Liver (tissue), 8 donors: ENCODE measurements at regions not wholly inside any gene's neighbourhood (a gene's known extent, or its start where the extent isn't known, plus 50 kb on each side); places are given as distances from the start of the nearest gene placed in this dataset.

Experiments
- DNase-seq: peaks from one replicate; pipeline ENCODE4 v3.0.0-alpha.2; 2017; ENCODE audit warnings: low spot score
- H3K27ac ChIP-seq, 2 donors: one replicate each; pipeline ENCODE4 v1.7.0; 2013; ENCODE audit warnings: inconsistent platforms in 2 of 2, low read length in 2 of 2, control low read depth in 1 of 2, low read depth in 1 of 2, mild to moderate bottlenecking in 1 of 2
- H3K27me3 ChIP-seq, 4 donors: one replicate each; pipeline versions ENCODE4 v1.6.1 to v1.7.0; 2013; ENCODE audit warnings: low read length in 3 of 4, inconsistent platforms in 1 of 4, mild to moderate bottlenecking in 1 of 4, moderate library complexity in 1 of 4; ENCODE audit not compliant: control insufficient read depth in 4 of 4, insufficient read depth in 4 of 4
- H3K36me3 ChIP-seq, 4 donors: one replicate each; pipeline versions ENCODE4 v1.6.1 to v1.7.0; 2013; ENCODE audit warnings: low read length in 3 of 4, mild to moderate bottlenecking in 3 of 4, low read depth in 1 of 4, moderate library complexity in 1 of 4; ENCODE audit not compliant: control insufficient read depth in 4 of 4, insufficient read depth in 3 of 4
- H3K4me1 ChIP-seq, 4 donors: one replicate each; pipeline versions ENCODE4 v1.6.1 to v1.7.0; 2013; ENCODE audit warnings: low read length in 3 of 4, mild to moderate bottlenecking in 3 of 4, moderate library complexity in 1 of 4; ENCODE audit not compliant: control insufficient read depth in 4 of 4, insufficient read depth in 4 of 4
- H3K4me3 ChIP-seq, 3 donors: one replicate each; pipeline versions ENCODE4 v1.6.1 to v1.7.0; 2013; ENCODE audit warnings: low read length in 3 of 3, control low read depth in 1 of 3, low read depth in 1 of 3, mild to moderate bottlenecking in 1 of 3
- H3K9ac ChIP-seq, 2 donors: one replicate each; pipeline ENCODE4 v1.7.0; 2013; ENCODE audit warnings: low read length in 2 of 2, mild to moderate bottlenecking in 2 of 2, moderate library complexity in 2 of 2, control low read depth in 1 of 2, low read depth in 1 of 2
- H3K9me3 ChIP-seq, 4 donors: one replicate each; pipeline versions ENCODE4 v1.6.1 to v1.7.0; 2013; ENCODE audit warnings: low read length in 3 of 4; ENCODE audit not compliant: control insufficient read depth in 4 of 4
- FOXA1 ChIP-seq: IDR thresholded peaks from 2 replicates; pipeline ENCODE4 v1.6.1; 2016; ENCODE audit warnings: antibody characterized with exemption
- FOXA2 ChIP-seq: IDR thresholded peaks from 2 replicates; pipeline ENCODE4 v1.6.1; 2016; ENCODE audit warnings: antibody characterized with exemption
- HNF4A ChIP-seq, 2 donors: conservative IDR thresholded peaks; 2 replicates each; pipeline ENCODE4 v1.6.1; 2016; ENCODE audit warnings: antibody characterized with exemption in 2 of 2, mild to moderate bottlenecking in 2 of 2
- HNF4G ChIP-seq: IDR thresholded peaks from 2 replicates; pipeline ENCODE4 v1.6.1; 2016; ENCODE audit warnings: antibody characterized with exemption
- JUND ChIP-seq, 2 donors: IDR thresholded peaks; 2 replicates each; pipeline ENCODE4 v1.6.1; 2016; ENCODE audit warnings: antibody characterized with exemption in 2 of 2
- NR2F2 ChIP-seq: IDR thresholded peaks from 2 replicates; pipeline ENCODE4 v1.6.1; 2016; ENCODE audit warnings: antibody characterized with exemption
- RXRA ChIP-seq, 2 donors: IDR thresholded peaks; 2 replicates each; pipeline ENCODE4 v1.6.1; 2017 to 2018; ENCODE audit warnings: antibody characterized with exemption in 2 of 2, mild to moderate bottlenecking in 1 of 2
- SP1 ChIP-seq: IDR thresholded peaks from 2 replicates; pipeline ENCODE4 v1.6.1; 2018; ENCODE audit warnings: antibody characterized with exemption, mild to moderate bottlenecking
- YY1 ChIP-seq: IDR thresholded peaks from 2 replicates; pipeline ENCODE4 v1.6.1; 2016; ENCODE audit warnings: antibody characterized with exemption, mild to moderate bottlenecking
- WGBS: extraction: QIAGEN DNeasy Blood & Tissue Kit; methylation state at CpG from one replicate; pipeline ENCODE4 v1.1.7; 2013; 5-methylcytosine and 5-hydroxymethylcytosine counted together
- TF ChIP-seq, protein P1 (sequence below): IDR thresholded peaks from 2 replicates; pipeline ENCODE4 v1.6.1; 2016; ENCODE audit warnings: antibody characterized with exemption
- TF ChIP-seq, protein P2 (sequence below): fragments of 150-350 bp; IDR thresholded peaks from 2 replicates; pipeline ENCODE4 v1.5.1; 2017; ENCODE audit warnings: improper control_type of control experiment, low read depth, low read length; ENCODE audit not compliant: missing input control
- TF ChIP-seq, protein P3 (sequence below): IDR thresholded peaks from 2 replicates; pipeline ENCODE4 v1.6.1; 2016; ENCODE audit warnings: antibody characterized with exemption
- TF ChIP-seq, protein P4 (sequence below): IDR thresholded peaks from 2 replicates; pipeline ENCODE4 v1.6.1; 2016; ENCODE audit warnings: antibody characterized with exemption, mild to moderate bottlenecking
- donor health status: healthy.
- donor health status: healthy.
- donor health status: healthy.
- donor health status: healthy.
- donor health status: healthy.

DNA sequence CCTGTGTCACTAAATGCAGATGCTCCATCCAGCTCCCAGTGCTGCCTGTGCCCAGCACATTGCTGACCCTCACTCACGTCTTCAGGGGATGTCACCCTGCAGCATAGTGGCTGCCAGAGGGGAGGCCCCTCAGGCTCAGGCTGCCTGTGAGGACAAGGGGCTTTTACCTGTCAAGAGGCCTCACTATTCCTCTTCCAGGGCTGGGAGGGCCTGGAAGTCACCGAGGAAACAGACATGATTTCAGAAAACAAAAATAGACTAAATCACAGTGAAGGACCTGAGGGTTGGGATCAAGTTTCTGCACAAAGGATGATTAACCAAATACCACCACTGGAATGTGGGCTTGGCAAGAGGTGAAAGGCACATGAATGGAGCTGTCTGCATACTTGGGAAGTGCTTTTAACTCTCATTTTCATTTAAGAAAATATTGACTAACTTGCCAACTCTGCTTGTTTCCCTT is 1202.3 kb downstream of the BCL11B start:
- WGBS, result 51% methylated on average over 2 of the region's 2 CpGs
- no peak overlapping the region for H3K9ac ChIP-seq
- peak; percentile 6 for TF ChIP-seq SP1
- no peak for TF ChIP-seq FOXA1
- H3K27ac ChIP-seq, result no peak overlapping the region
- H3K9me3 ChIP-seq, result peaks cover 0 to 3% (median 1%) of the 10 kb centered on the region in 4 donors
- peaks cover 0 to 7% (median 0%) of the 10 kb centered on the region in 4 donors for H3K27me3 ChIP-seq
- no peaks in the 10 kb centered on the region for H3K4me1 ChIP-seq
- no peak for DNase-seq
- H3K36me3 ChIP-seq, result no peaks in the 10 kb centered on the region
- H3K4me3 ChIP-seq, result no peak overlapping the region

DNA sequence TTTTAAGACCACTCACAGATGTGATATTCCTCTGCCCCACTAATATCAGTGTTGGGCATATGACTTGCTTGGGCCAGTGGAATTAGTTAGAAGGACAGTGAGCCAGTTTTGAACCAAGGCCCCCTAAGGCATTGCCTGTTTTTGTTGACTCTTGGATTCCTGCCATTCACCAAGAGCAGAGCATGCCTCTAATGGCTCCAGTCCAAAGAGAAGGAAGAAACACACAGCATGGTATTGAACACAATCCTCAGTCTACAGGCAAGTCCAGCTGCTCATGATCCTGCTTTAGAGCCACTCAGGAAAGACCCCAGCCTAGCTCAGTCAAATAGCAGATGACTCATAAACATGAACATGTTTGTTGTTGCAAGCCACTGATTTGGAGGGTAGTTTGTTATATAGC is 1201.5 kb downstream of the BCL11B start:
- Histone ChIP-seq H3K4me1 (no peaks in the 10 kb centered on the region), H3K27me3 (peaks cover 0 to 7% (median 0%) of the 10 kb centered on the region in 4 donors), H3K4me3 (no peak overlapping the region), H3K9me3 (peaks cover 0 to 3% (median 1%) of the 10 kb centered on the region in 4 donors), H3K27ac (no peak overlapping the region), H3K9ac (no peak overlapping the region), H3K36me3 (no peaks in the 10 kb centered on the region)
- DNase-seq, result no peak
- no peak for TF ChIP-seq FOXA2
- TF ChIP-seq, protein P1, sequence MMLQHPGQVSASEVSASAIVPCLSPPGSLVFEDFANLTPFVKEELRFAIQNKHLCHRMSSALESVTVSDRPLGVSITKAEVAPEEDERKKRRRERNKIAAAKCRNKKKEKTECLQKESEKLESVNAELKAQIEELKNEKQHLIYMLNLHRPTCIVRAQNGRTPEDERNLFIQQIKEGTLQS, result no peak

DNA sequence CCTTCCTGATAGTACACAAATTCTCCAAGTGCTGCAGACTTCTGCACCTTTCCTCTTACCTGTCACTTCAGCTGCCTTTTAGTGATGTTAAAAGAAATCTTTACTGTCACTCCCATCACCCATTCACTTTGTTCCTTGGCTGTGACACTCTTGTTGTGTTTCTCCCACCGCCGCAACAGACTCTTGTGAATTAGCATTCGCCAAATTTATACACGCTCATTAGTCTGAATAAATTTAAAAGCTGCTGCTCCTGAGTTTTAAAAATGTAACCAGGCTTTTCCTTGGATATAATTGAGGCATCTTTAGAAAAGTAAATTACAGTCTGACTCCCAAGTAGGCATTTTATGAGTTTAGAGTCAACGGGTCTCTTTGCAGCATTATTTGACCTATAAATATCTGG is 1197.9 kb downstream of the BCL11B start:
- no peak overlapping the region for H3K27ac ChIP-seq
- peaks cover 0 to 3% (median 1%) of the 10 kb centered on the region in 4 donors for H3K9me3 ChIP-seq
- TF ChIP-seq, protein P2, sequence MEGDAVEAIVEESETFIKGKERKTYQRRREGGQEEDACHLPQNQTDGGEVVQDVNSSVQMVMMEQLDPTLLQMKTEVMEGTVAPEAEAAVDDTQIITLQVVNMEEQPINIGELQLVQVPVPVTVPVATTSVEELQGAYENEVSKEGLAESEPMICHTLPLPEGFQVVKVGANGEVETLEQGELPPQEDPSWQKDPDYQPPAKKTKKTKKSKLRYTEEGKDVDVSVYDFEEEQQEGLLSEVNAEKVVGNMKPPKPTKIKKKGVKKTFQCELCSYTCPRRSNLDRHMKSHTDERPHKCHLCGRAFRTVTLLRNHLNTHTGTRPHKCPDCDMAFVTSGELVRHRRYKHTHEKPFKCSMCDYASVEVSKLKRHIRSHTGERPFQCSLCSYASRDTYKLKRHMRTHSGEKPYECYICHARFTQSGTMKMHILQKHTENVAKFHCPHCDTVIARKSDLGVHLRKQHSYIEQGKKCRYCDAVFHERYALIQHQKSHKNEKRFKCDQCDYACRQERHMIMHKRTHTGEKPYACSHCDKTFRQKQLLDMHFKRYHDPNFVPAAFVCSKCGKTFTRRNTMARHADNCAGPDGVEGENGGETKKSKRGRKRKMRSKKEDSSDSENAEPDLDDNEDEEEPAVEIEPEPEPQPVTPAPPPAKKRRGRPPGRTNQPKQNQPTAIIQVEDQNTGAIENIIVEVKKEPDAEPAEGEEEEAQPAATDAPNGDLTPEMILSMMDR, result no peak
- TF ChIP-seq JUND (IDR thresholded peaks at IDR 0.05) (no peak), RXRA (IDR thresholded peaks at IDR 0.05) (no peak), HNF4G (no peak)
- TF ChIP-seq, protein P3, sequence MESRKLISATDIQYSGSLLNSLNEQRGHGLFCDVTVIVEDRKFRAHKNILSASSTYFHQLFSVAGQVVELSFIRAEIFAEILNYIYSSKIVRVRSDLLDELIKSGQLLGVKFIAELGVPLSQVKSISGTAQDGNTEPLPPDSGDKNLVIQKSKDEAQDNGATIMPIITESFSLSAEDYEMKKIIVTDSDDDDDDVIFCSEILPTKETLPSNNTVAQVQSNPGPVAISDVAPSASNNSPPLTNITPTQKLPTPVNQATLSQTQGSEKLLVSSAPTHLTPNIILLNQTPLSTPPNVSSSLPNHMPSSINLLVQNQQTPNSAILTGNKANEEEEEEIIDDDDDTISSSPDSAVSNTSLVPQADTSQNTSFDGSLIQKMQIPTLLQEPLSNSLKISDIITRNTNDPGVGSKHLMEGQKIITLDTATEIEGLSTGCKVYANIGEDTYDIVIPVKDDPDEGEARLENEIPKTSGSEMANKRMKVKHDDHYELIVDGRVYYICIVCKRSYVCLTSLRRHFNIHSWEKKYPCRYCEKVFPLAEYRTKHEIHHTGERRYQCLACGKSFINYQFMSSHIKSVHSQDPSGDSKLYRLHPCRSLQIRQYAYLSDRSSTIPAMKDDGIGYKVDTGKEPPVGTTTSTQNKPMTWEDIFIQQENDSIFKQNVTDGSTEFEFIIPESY, result no peak
- no peaks in the 10 kb centered on the region for H3K36me3 ChIP-seq
- no peaks in the 10 kb centered on the region for H3K4me1 ChIP-seq
- H3K4me3 ChIP-seq, result no peak overlapping the region
- H3K9ac ChIP-seq, result no peak overlapping the region
- no peaks in the 10 kb centered on the region for H3K27me3 ChIP-seq
- DNase-seq, result no peak
- WGBS, result 92% methylated on average over 5 of the region's 5 CpGs

DNA sequence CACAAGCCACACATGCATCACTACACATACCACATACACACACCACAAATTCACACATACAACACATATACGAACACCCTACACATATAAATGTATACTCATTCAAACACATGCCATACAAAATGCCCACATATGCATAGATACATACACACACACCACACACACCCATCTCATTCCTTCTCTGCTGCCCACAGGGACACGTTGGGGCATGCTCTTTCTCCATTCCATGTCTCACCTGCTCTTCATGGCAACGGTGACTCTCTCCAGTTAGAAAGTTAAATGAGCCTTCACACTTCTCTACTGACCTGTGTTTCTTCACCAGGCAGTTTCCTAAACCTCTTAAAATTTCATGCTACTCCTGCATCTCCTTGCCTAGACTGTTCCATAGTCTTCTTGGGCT is 1194.8 kb downstream of the BCL11B start:
- 70% methylated on average over 3 of the region's 3 CpGs for WGBS
- TF ChIP-seq SP1 (no peak), RXRA (IDR thresholded peaks at IDR 0.05) (no peak), HNF4A (conservative IDR thresholded peaks at IDR 0.05) (no peak), JUND (IDR thresholded peaks at IDR 0.05) (no peak), FOXA1 (no peak), YY1 (no peak), NR2F2 (no peak), FOXA2 (no peak)
- TF ChIP-seq, protein P3, result no peak
- TF ChIP-seq, protein P4, sequence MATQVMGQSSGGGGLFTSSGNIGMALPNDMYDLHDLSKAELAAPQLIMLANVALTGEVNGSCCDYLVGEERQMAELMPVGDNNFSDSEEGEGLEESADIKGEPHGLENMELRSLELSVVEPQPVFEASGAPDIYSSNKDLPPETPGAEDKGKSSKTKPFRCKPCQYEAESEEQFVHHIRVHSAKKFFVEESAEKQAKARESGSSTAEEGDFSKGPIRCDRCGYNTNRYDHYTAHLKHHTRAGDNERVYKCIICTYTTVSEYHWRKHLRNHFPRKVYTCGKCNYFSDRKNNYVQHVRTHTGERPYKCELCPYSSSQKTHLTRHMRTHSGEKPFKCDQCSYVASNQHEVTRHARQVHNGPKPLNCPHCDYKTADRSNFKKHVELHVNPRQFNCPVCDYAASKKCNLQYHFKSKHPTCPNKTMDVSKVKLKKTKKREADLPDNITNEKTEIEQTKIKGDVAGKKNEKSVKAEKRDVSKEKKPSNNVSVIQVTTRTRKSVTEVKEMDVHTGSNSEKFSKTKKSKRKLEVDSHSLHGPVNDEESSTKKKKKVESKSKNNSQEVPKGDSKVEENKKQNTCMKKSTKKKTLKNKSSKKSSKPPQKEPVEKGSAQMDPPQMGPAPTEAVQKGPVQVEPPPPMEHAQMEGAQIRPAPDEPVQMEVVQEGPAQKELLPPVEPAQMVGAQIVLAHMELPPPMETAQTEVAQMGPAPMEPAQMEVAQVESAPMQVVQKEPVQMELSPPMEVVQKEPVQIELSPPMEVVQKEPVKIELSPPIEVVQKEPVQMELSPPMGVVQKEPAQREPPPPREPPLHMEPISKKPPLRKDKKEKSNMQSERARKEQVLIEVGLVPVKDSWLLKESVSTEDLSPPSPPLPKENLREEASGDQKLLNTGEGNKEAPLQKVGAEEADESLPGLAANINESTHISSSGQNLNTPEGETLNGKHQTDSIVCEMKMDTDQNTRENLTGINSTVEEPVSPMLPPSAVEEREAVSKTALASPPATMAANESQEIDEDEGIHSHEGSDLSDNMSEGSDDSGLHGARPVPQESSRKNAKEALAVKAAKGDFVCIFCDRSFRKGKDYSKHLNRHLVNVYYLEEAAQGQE, result no peak
- TF ChIP-seq, protein P1, result no peak

More for the DNA sequence above, 1194.8 kb downstream of the BCL11B start:
- DNase-seq, result no peak
- Histone ChIP-seq H3K9me3 (peaks cover 0 to 3% (median 0%) of the 10 kb centered on the region in 4 donors), H3K36me3 (no peaks in the 10 kb centered on the region), H3K4me1 (no peaks in the 10 kb centered on the region), H3K9ac (no peak overlapping the region), H3K27ac (no peak overlapping the region), H3K4me3 (no peak overlapping the region), H3K27me3 (peaks cover 0 to 4% (median 0%) of the 10 kb centered on the region in 4 donors)
